ENCODE measurements at regions not wholly inside any gene's neighbourhood (a gene's known extent, or its start where the extent isn't known, plus 50 kb on each side); places are given as distances from the start of the nearest gene placed in this dataset.

GRCh38 chrX:4668802-4669536 lies 955.5 kb upstream of the PRKX start:
- no peak for DNase-seq
- in situ Hi-C loops (cut with HindIII; ENCODE audit: low pct_ligation_motif_present, low sequenced_read_pairs) = no loop called here
- no peak overlapping the region for H3K4me3 ChIP-seq (ENCODE audit: low read depth, low read length)
- TF ChIP-seq, protein P1, sequence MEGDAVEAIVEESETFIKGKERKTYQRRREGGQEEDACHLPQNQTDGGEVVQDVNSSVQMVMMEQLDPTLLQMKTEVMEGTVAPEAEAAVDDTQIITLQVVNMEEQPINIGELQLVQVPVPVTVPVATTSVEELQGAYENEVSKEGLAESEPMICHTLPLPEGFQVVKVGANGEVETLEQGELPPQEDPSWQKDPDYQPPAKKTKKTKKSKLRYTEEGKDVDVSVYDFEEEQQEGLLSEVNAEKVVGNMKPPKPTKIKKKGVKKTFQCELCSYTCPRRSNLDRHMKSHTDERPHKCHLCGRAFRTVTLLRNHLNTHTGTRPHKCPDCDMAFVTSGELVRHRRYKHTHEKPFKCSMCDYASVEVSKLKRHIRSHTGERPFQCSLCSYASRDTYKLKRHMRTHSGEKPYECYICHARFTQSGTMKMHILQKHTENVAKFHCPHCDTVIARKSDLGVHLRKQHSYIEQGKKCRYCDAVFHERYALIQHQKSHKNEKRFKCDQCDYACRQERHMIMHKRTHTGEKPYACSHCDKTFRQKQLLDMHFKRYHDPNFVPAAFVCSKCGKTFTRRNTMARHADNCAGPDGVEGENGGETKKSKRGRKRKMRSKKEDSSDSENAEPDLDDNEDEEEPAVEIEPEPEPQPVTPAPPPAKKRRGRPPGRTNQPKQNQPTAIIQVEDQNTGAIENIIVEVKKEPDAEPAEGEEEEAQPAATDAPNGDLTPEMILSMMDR (IDR thresholded peaks at IDR 0.05; ENCODE audit: low read depth, low read length, missing control alignments) = no peak
- H3K27me3 ChIP-seq (replicated peaks) = no peaks in the 10 kb centered on the region
- no peaks in the 10 kb centered on the region for H3K36me3 ChIP-seq (replicated peaks)
- H3K27ac ChIP-seq = no peak overlapping the region

DNA sequence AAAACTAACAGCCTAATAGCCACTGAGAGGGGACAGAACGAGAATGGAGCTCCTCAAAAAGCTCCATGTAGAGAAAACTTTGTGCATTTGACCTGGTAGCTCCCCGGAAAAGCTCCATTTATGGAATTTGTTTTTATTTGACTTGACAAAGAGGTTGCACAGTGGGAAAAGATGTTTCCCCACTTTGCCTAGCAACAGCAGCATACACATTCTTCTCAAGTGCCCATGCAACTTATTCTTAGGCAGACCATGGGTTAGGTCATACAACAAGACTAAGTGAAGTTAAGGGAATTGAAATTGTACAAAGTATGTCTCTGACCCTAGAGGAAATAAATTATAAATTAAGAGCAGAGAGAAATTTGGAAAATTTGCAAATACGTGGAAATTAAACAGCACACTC lies 949.6 kb upstream of the PRKX start:
- no peaks in the 10 kb centered on the region for H3K27me3 ChIP-seq (replicated peaks)
- TF ChIP-seq, protein P1 (IDR thresholded peaks at IDR 0.05; ENCODE audit: low read depth, low read length, missing control alignments) = no peak
- DNase-seq = no peak
- H3K36me3 ChIP-seq (replicated peaks) = no peaks in the 10 kb centered on the region
- H3K27ac ChIP-seq = no peak overlapping the region
- H3K4me3 ChIP-seq (ENCODE audit: low read depth, low read length) = no peak overlapping the region
- in situ Hi-C loops (cut with HindIII; ENCODE audit: low pct_ligation_motif_present, low sequenced_read_pairs) = no loop called here

- Histone ChIP-seq H3K36me3 (replicated peaks) (no peaks in the 10 kb centered on the region), H3K27ac (no peak overlapping the region), H3K27me3 (replicated peaks) (no peaks in the 10 kb centered on the region), H3K4me3 (ENCODE audit: low read depth, low read length) (no peak overlapping the region)
- DNase-seq = no peak
- TF ChIP-seq, protein P1 (IDR thresholded peaks at IDR 0.05; ENCODE audit: low read depth, low read length, missing control alignments) = no peak
- in situ Hi-C loops (cut with HindIII; ENCODE audit: low pct_ligation_motif_present, low sequenced_read_pairs) = no loop called here
Observed at GRCh38 chrX:4661771-4662170, 948.3 kb upstream of the PRKX start.

DNA sequence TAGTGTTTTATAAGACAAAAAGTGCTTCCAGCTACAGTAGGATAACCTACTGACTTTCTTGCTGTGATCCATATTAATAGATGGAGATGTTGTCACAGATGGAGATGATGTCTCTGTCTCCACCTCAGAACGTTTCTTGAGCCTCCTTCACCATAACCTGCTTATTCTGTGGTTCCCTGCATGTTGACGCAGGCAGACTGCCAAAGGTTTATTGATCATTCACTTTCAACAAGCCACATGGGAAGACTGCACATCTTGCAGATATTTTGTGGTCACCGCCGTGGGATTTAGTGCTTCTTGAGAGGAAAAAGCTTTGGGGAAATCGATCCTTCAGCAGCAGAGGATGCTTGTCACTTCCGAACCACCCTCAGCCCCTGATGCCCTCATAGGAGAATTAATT lies 943.0 kb upstream of the PRKX start:
- in situ Hi-C loops (cut with HindIII; ENCODE audit: low pct_ligation_motif_present, low sequenced_read_pairs) = no loop called here
- Histone ChIP-seq H3K27ac (no peak overlapping the region), H3K27me3 (replicated peaks) (no peaks in the 10 kb centered on the region), H3K36me3 (replicated peaks) (no peaks in the 10 kb centered on the region), H3K4me3 (ENCODE audit: low read depth, low read length) (no peak overlapping the region)
- TF ChIP-seq, protein P1 (IDR thresholded peaks at IDR 0.05; ENCODE audit: low read depth, low read length, missing control alignments) = no peak
- no peak for DNase-seq

DNA sequence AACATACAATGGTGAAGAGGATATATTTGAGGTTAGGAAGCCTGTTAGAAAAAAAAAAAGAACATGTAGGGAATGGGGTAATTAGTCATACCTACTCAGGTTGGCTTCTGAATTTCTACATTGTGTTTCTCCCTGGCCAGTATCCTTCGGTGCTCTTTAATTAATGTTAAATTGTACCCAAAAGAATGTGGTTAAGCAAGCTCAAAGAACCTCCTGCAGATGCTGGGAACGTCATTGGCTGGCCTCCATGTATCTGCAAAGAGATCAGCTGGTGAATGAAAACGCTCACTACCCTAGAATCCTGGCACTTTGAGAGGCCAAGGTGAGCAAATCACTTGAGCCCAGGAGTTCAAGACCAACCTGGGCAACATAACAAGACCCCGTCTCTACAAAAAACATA lies 942.3 kb upstream of the PRKX start:
- TF ChIP-seq, protein P1 (IDR thresholded peaks at IDR 0.05; ENCODE audit: low read depth, low read length, missing control alignments) = no peak
- in situ Hi-C loops (cut with HindIII; ENCODE audit: low pct_ligation_motif_present, low sequenced_read_pairs) = no loop called here
- no peak overlapping the region for H3K27ac ChIP-seq
- H3K4me3 ChIP-seq (ENCODE audit: low read depth, low read length) = no peak overlapping the region
- DNase-seq = no peak
- H3K36me3 ChIP-seq (replicated peaks) = no peaks in the 10 kb centered on the region
- no peaks in the 10 kb centered on the region for H3K27me3 ChIP-seq (replicated peaks)

- no peak overlapping the region for H3K4me3 ChIP-seq (ENCODE audit: low read depth, low read length)
- in situ Hi-C loops (cut with HindIII; ENCODE audit: low pct_ligation_motif_present, low sequenced_read_pairs) = no loop called here
- no peaks in the 10 kb centered on the region for H3K36me3 ChIP-seq (replicated peaks)
- TF ChIP-seq, protein P1 (IDR thresholded peaks at IDR 0.05; ENCODE audit: low read depth, low read length, missing control alignments) = no peak
- H3K27ac ChIP-seq = no peak overlapping the region
- H3K27me3 ChIP-seq (replicated peaks) = no peaks in the 10 kb centered on the region
- no peak for DNase-seq
Observed at GRCh38 chrX:4642114-4642513, 928.7 kb upstream of the PRKX start.

All from brain microvascular endothelial cell (primary cell).